ENCODE measurements at regions not wholly inside any gene's neighbourhood (a gene's known extent, or its start where the extent isn't known, plus 50 kb on each side); places are given as distances from the start of the nearest gene placed in this dataset.

DNA sequence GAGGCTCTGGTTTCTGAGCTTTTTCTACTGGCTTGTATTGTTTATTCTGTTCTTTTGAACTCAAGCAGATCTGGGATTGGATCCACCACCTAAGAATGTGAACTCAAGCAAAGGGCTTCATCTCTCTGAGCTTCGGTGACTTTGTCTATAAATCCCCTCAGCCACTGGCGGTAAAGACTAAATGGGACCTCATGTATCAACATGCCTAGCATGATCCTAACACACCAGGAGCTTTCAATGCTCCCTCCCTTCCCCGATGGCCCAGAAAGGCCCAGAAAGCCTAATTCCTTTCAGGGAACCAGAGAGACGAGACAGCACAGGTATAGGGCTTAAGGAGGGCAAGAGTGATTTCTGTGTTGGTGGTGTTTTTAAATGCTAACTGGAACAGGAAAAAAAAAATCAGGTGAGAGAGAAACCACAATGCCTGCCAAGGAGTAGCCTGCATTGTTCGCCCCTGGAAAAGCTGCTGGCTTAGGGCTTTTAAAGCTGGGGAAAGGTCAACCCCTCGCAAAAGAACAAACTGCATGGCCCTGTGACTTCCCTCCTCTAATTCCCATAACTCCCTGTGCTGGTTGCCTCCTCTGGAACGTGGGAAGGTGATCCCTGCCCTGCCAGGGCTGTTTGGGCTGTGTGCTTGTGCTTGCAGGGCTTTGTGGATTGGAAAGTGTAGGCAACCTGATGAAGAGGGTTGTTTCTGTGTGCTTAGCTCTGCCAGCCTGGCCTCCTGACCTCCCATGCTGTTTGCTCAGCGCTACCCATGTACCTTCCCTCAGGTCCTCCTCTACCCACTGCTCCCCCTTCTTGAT lies 147.0 kb downstream of the PLPP3 start:
- TF ChIP-seq POLR2A (IDR thresholded peaks at IDR 0.05), result no peak
- TF ChIP-seq, protein P1, sequence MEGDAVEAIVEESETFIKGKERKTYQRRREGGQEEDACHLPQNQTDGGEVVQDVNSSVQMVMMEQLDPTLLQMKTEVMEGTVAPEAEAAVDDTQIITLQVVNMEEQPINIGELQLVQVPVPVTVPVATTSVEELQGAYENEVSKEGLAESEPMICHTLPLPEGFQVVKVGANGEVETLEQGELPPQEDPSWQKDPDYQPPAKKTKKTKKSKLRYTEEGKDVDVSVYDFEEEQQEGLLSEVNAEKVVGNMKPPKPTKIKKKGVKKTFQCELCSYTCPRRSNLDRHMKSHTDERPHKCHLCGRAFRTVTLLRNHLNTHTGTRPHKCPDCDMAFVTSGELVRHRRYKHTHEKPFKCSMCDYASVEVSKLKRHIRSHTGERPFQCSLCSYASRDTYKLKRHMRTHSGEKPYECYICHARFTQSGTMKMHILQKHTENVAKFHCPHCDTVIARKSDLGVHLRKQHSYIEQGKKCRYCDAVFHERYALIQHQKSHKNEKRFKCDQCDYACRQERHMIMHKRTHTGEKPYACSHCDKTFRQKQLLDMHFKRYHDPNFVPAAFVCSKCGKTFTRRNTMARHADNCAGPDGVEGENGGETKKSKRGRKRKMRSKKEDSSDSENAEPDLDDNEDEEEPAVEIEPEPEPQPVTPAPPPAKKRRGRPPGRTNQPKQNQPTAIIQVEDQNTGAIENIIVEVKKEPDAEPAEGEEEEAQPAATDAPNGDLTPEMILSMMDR (IDR thresholded peaks at IDR 0.05), result no peak

All from suprapubic skin (tissue), 3 donors.